ENCODE measurements at regions not wholly inside any gene's neighbourhood (a gene's known extent, or its start where the extent isn't known, plus 50 kb on each side); places are given as distances from the start of the nearest gene placed in this dataset.

- TF ChIP-seq CTCF (IDR thresholded peaks at IDR 0.05; ENCODE audit: low read depth, low read length, poor library complexity, severe bottlenecking) (no peak), EZH2phosphoT487 (IDR thresholded peaks at IDR 0.05; ENCODE audit: borderline replicate concordance, low read length) (no peak)
Observed at GRCh38 chr15:95565690-95566089, 764.8 kb upstream of the NR2F2 start.

Measured in DOHH2 (cell line).